ENCODE measurements at regions not wholly inside any gene's neighbourhood (a gene's known extent, or its start where the extent isn't known, plus 50 kb on each side); places are given as distances from the start of the nearest gene placed in this dataset.
"Not testable (repeated sequence)": the region's sequence is repeated elsewhere in the genome, so short reads cannot be mapped to it uniquely, and the experiment has no call there.

DNA sequence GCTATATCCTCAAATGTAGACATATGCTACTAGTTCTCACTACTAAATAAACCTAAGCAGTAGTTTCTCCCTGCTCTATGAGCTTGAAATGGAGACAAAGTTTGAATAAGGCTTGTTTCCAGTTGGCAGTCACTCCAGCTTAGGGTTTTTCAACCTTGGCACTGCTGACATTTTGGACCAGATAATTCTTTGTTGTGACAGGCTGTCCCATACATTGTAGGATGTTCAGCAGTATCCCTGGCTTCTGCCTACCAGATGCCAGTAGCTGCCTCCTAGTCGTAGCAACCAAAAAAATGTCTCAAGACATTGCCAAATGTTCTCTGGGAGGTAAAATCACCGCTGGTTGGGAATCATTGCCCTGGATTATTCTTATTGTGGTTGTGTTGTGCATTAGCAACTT lies 182.7 kb upstream of the PARD3B start:
- no peak for DNase-seq

DNA sequence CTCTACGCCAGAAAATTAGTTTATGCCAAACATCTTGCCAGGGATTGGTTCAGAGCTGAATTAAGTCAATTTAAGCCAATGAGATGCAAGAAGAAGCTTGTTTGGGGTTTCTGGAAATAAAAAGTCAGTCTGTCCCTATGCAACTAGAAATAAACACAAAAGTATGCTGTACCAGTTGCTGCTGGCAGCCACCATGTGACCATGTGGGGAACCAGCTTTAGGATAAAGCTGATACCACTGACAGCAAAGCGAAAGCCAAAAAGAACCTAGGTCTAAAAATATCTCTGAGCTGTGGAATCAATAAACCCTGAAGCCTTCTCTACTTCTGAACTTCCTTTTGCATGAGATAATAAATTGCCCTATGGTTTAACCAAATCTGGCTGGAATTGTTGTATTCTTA lies 181.8 kb upstream of the PARD3B start:
- DNase-seq, result no peak

DNA sequence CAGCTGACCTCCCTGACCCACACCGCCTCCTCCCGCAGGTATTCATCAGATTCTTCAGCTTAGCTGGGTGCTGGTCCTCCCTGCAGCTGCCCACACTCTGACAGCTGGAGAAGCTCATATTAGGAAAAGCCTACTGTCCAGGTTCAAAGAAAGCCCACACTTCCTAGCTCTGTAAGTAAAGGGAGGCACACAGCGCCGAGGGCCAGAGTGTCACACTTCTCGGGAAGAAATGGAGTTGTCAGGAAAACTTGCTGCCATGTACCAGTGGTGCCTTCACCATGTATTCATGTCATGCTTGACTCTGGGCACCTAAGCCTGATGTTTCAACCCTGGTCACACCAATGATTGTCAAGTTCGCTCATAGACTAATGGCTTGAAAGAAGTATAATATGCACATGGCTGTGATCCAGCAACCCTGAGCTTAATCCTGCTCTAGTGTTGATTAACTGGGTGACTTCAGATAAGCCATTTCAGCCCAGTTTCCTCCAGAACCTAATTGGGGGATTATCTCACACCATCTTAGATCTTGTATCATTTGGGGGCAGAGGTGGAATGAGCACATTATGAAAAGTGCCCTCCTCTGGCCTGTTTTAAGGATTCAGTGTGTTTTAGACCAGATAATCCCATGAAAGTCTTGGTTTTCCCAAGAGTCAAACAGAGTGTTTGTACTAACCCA lies 180.3 kb upstream of the PARD3B start:
- no peak for DNase-seq

DNA sequence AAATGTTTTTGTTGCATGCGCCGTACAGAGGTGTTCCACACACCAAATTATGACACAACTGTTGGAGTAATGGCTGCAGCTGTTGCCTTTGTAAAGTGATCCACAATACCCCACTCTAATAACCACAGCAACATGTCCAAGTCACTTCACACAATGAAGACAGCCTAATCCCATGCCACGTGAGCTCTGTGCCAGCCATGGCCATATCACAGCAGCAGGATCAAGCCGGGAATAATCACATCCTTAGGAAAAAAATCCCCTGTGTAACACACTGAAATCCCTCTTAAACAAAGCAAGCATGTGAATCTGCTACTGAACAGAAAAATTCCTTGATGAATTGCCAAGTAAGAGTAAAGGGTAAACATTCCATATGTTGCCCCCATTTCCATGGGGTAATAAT lies 179.5 kb upstream of the PARD3B start:
- no peak for DNase-seq

DNA sequence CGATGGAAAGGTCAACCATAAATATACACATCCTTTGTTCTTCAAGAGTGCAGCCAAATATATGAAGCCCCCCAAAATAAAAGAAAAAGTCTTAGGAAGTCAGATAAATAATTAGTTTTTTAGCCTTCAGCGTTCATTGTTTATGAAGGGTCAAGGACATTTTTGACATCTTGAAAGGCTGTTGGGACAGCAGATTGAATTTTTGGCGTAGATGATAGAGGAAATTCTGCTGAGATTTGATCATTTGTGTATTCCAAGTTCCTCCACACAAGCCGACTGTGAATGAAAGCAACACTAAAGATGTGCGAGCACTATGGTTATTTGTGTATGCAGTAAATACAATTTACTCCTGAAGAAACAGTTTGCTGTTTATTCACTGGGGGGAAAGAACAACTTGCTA lies 177.8 kb upstream of the PARD3B start:
- no peak for DNase-seq

DNA sequence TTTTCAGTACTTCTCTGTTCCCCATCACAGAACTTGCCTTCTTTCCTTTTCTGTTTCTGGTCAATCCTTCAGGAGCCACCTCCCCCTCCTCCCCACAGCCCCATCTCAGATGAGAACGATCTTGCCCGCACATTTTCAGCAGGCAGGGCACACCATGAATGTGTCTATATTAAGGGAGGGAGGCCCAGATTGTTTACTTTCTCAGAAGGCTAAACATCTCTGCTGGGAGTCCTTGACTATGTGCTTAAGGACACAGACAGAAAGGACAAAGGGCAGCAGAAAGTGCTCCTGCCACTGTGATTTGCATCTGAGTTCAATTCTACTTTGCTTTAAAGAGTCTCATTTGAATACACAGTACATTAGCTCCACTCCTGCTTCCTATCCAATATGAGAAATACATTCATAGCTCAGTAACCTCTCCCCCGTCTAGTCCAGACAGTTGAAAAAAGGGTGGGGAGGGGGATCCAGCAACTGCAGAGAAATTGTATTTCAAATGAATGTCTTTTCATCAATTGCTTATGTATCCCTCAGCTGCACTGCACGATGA lies 175.0 kb upstream of the PARD3B start:
- DNase-seq, result no peak

DNA sequence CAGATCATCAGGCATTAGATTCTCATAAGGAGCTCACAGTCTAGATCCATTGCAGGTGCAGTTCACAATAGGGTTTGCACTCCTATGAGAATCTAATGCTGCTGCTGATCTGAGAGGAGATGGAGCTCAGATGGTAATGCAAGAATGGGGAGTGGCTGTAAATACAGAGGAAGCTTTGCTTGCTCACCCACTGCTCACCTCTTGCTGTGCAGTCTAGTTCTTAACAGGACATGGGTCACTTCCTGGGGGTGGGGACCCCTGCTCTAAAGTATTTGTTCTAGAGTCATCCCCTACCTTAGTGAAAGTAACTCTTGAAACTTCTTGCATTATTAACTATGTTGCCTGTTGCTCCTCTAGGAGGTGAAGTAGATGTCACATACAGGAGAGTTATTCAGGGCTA lies 171.3 kb upstream of the PARD3B start:
- no peak for DNase-seq

DNA sequence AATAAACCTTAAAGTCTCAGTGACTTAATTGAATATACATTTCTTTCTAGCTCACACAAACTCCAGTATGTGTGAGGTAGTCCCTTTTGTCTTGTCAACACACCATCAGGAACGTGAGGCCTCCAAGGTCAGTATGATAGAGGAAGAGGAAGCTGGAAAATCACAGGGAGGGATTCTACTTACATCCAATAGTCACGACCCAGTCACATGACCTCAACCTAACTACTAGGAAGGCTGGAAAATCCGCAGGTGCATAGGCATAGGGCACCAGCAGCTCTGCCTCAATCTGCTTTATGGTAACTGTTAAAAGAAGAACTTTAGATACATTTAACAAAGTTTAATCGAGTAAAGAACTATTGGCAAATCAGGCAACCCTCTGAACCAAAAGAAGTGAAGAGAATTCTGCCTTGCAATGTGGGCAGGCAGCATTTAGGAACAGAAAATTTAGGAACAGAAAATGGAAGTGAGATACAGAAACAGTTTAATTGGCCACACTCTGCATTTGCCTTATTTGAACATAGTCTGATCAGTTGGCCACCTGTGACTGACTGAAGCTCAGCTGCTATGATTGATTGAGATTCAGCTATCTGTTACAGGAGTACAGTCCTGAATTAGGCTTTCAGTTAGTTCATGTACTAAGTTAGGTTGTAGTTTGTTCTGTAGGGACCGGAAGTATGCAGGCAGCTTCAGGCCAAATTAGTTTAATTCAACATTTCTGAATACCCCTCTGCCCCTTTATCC lies 165.0 kb upstream of the PARD3B start:
- DNase-seq, result no peak

DNA sequence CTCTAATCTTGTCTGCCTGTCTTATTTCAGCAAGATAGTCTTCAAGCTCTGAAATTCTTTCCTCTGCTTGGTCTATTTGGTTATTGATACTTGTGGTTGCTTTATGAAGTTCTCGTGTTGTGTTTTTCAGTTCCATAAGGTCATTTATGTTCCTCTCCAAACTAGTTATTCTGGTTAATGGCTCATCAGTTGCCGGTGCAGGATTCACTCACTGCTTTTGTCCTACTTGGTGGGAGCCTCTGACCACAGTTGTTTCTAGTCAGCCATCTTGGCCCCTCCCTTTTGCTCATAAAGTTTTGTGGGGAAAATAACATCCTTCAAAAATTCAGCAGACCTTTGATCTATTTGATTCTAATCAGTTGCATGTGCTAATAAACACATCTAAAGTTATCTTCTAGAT lies 158.6 kb upstream of the PARD3B start:
- DNase-seq, result no peak

DNA sequence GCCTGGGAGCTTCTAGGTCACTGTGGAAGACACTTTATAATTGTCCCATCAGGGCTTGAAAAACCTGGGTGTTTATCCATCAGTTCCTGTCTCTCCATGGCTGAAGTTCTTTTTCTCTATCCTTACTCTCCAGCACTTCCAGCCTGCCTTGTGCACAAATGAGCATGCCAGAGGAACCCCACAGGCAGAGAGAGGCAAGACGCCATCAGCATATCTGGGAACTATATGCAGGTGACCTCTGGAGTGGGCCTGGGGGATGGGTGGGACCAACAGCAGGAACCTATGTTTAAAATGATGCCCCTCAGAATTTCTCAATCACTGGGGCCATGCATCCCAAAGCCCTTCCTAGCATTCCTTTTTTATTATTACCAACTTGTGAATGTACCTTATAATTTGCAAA lies 156.2 kb upstream of the PARD3B start:
- DNase-seq, result no peak

DNA sequence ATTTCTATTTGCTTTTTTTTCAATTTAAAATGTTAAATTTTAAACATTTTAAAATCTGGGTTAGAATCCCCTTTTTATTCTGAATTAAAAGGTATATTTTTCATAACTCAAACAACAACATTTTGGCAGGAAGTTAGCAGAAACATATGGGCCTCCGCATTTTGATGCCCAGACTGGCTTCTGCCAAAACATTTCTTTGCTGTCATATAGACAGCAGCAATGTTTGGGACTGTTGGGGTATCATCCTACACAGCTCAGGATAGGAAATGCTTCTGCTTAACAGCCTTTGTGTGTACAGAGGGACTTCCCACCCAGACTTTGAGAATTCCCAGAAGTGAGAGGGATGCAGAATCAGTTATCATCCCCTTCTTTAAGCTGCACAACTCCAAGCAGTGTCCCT lies 155.4 kb upstream of the PARD3B start:
- no peak for DNase-seq

DNA sequence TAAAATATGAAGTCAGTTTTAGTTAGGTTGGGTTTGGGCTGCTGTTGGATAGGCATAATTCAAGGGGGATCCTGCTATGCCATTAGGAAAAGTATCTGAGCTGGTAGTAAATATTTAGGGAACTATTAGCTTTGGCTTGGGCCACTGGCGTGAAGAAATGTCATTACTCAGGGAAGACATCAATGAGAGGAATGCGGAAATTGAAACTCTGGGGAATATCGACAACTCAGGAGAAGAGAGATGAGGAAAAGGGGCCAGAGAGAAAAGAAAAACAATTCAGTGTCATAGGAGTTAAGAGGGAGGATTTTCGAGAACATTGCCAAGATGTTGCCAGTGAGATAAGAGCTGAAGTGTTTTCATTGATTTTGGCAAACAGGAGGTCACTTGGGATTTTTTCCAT lies 149.7 kb upstream of the PARD3B start:
- DNase-seq, result no peak

DNA sequence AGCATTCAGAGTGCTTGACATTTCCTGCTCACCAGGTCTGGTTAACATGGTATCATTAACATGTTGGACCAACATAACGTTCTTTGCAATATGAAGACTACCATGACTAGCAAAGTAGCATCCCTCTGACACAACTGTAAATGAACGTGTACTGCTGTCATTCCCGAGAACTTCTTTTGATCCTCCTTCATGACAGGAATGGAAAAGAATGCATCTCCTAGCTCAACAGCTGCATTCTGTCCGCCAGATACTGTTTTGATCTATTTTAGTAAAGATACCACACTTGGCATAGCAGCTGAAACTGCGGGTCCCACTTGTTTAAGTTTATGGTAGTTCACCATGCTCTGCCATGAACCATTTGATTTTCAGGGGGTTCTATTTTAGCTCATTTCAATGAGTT lies 144.2 kb upstream of the PARD3B start:
- DNase-seq, result no peak

DNA sequence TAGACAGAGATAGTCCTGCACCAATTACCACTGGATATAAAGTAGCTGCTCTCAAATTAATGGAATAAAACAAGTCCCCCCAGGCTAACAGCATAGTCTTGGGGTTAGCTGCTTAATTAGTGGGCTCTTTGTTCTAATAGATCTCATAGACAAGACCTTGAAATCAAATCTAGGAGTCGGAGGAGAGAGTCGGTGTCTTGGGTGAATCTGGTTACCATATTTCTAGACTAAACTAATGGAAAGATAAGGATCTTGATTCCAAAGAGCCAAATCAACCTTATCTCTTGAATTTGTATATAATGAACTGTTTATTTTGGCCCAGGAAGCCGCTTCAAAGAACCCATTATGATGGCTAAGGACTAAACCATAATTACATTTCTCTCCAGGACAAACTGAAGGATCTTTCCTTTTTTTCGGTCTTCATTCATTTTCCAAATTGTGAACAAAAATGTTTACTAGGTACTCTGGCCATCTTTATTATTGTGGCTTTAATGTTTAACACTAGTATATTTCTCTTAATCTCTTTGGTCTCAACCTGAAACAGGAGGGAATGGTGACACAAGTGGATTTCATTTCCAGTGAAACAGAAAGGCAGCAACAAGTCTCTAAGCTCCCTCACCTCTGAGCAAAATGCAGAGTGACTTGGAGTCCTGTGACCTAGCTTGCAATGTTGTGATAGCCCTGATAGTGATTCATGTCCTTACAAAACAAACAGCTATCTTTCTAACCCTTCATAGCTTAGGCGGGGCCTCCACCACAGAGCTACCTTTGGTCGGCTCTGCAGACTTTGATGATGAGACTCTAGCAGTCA lies 137.9 kb upstream of the PARD3B start:
- no peak for DNase-seq

DNA sequence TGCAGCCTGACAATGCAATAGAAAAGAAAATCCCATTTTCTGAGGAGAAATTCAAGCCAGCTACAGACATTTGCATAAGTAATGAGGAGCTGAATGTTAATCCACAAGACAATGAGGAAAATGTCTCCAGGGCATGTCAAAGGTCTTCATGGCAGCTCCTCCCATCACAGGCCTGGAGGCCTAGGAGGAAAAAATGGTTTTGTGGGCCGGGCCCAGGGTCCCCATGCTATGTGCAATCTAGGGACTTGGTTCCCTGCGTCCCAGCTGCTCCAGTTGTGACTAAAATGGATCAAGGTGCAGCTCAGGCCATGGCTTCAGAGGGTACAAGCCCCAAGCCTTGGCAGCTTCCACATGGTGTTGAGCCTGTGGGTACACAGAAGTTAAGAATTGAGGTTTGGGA lies 132.5 kb upstream of the PARD3B start:
- not testable (repeated sequence) for DNase-seq

DNA sequence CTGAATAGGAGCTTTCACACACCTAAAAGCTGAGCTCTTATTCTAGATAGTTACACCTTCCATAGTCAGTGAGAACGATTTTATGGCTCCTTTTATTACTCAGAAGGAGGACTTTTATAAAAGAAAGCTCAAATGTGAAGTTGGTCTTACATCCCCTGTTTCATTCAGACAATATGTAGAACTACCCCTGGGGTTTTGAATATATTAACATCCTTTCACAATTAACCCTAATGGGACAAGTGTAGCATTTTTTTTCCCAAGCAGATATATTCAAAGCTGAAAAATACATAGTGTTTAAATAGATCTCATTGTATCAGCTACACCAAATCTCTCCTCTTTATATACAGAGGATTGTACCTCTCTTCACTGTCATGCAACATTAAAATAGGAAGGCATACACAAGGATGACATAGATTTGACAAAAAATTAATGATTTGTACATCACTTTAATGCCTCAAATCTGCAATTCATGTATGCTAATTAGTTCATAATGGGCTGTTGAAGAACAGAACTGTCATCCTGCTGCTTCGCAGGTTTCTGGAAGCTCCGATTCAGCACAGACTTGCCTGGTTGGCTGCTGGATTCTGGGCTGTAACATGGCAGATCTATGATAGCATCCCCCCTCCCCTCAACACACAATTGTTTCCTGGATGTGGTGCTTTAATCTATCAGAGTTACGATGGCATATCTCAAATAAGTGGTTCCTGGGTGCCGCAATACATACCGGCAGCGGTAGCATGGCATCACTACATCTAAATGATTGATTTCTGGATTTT lies 129.7 kb upstream of the PARD3B start:
- no peak for DNase-seq

DNA sequence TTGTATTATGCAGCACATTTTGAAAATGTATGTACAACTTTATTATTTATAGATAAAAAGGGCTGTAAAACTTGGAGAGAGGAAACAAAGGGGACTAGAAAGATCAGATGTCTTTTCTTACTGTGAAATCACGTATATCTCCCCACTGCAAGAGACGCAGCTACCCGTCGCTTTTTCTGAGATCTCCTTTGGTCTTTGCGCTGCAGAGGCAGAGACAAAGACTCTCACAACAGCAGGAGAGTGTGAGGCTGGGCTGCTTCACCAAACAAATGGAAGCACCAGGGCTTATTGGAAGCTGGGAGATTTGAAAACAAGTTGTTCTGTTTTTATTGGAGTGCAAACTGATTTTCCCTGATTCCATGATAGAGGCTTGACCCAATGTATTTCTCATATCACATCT lies 129.0 kb upstream of the PARD3B start:
- no peak for DNase-seq

DNA sequence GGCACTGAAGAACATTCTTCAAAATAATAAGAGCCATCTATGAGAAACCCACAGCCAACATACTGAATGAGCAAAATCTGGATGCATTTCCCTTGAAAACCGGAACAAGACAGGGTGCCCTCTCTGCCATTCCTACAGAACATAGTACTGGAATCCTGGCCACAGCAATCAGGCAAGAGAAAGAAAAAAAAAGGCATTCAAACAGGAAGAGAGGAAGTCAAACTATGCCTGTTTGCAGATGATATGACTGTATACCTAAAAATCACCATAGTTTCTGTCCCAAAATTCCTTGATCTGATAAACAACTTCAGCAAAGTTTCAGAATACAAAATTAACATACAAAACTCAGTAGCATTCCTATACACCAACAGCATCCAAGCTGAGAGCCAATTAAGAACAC lies 119.5 kb upstream of the PARD3B start:
- no peak for DNase-seq

DNA sequence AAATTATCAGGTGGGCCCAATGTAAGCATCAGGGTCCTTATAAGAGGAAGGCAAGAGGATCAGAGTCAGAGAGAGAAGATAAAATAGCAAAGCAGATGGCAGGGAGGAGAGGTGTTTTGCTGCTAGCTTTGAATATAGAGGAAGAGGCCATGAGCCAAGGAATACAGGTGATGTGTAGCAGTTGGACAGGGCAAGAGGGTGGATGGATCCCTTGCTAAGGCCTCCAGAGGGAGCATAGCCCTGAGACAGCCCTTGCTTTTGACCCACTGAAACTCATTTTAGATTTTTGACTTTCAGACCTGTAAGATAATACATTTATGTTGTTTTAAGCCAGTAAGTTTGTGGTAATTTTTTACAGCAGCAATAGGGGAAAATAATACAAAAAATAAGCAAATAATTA lies 116.6 kb upstream of the PARD3B start:
- DNase-seq, result no peak

DNA sequence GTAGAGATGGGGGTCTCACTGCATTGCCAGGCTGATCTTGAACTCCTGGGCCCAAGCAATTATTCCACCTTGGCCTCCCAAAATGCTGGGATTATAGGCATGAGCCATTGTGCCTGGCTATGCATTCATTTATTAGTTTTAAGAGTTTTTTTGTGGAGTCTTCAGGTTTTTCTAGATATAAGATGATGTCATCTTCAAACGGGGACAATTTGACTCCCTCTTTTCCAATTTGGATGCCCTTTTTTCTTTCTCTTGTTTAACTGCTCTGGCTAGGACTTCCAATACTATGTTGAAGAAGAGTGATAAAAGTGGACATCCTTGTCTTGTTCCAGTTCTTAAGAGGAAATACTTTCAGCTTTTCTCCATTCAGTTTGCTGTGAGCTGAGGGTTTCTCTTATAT lies 113.7 kb upstream of the PARD3B start:
- DNase-seq, result no peak

DNA sequence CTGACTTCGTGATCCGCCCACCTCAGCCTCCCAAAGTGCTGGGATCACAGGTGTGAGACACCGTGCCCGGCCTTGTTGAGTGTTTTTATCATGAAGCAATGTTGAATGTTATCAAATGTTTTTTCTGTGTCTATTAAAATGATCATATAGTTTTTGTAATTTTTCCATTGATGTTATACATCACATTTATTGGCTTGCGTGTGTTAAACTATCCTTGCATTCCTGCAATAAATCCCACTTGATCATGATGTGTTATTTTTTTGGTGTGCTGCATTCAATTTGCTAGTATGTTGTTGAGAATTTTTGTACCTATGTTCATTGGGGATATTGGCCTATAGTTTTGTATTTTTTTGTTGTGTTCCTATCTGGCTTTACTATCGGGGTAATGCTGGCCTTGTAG lies 113.1 kb upstream of the PARD3B start:
- no peak for DNase-seq

Data from left kidney (tissue), 1 donor.